Lower lobe of right lung (tissue), 2 donors: ENCODE measurements at regions not wholly inside any gene's neighbourhood (a gene's known extent, or its start where the extent isn't known, plus 50 kb on each side); places are given as distances from the start of the nearest gene placed in this dataset.

Experiments
- ATAC-seq, 2 donors: fragments of 200-7000 bp; cut with Tn5 transposase; one replicate each; pipeline ENCODE4 v1.9.1; 2020 to 2022; ENCODE audit warnings: mild to moderate bottlenecking in 2 of 2, moderate library complexity in 2 of 2
- DNase-seq: peaks from one replicate; pipeline ENCODE4 v3.0.0-alpha.2; 2020
- H3K27ac ChIP-seq: fragments of 200-600 bp; one replicate; pipeline ENCODE4 v1.8.0; 2022
- H3K27me3 ChIP-seq: fragments of 200-600 bp; one replicate; pipeline ENCODE4 v1.8.0; 2022; ENCODE audit warnings: low read depth
- H3K36me3 ChIP-seq: fragments of 200-600 bp; one replicate; pipeline ENCODE4 v1.8.0; 2022; ENCODE audit warnings: mild to moderate bottlenecking
- H3K4me1 ChIP-seq: fragments of 200-600 bp; one replicate; pipeline ENCODE4 v1.8.0; 2022
- H3K4me3 ChIP-seq: fragments of 200-600 bp; one replicate; pipeline ENCODE4 v1.8.0; 2022; ENCODE audit warnings: mild to moderate bottlenecking
- H3K9me3 ChIP-seq: fragments of 200-600 bp; one replicate; pipeline ENCODE4 v1.8.0; 2022
- intact Hi-C: fragments of 100-400 bp; cut with DNase I; formaldehyde crosslinking; loops from one replicate; pipeline ENCODE4 v1.11.0; 2022
- TF ChIP-seq, protein P1 (sequence below): fragments of 200-600 bp; IDR thresholded peaks from one replicate; pipeline ENCODE4 v1.8.0; 2022; ENCODE audit warnings: antibody characterized with exemption, mild to moderate bottlenecking
- donor health status: DM: no; HTN: yes; CAD: no; lungs with severe emphysema.

- ATAC-seq (peak; percentile 89 to 92), DNase-seq (peak; percentile 90)
- Histone ChIP-seq H3K9me3 (no peaks in the 10 kb centered on the region), H3K4me3 (no peak overlapping the region), H3K27me3 (no peaks in the 10 kb centered on the region), H3K4me1 (peaks cover 36% of the 10 kb centered on the region), H3K36me3 (no peaks in the 10 kb centered on the region), H3K27ac (peak overlapping the region; percentile 46)
- TF ChIP-seq, protein P1, sequence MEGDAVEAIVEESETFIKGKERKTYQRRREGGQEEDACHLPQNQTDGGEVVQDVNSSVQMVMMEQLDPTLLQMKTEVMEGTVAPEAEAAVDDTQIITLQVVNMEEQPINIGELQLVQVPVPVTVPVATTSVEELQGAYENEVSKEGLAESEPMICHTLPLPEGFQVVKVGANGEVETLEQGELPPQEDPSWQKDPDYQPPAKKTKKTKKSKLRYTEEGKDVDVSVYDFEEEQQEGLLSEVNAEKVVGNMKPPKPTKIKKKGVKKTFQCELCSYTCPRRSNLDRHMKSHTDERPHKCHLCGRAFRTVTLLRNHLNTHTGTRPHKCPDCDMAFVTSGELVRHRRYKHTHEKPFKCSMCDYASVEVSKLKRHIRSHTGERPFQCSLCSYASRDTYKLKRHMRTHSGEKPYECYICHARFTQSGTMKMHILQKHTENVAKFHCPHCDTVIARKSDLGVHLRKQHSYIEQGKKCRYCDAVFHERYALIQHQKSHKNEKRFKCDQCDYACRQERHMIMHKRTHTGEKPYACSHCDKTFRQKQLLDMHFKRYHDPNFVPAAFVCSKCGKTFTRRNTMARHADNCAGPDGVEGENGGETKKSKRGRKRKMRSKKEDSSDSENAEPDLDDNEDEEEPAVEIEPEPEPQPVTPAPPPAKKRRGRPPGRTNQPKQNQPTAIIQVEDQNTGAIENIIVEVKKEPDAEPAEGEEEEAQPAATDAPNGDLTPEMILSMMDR = no peak
- intact Hi-C loops = no loop called here
These were observed 101.8 kb upstream of the HDAC4 start for GRCh38 chr2:239502430-239503186.

GRCh38 chr2:239500574-239501550 is 100.0 kb upstream of the HDAC4 start:
- ATAC-seq = peak in 1 of 2 donors; percentile 34

DNA sequence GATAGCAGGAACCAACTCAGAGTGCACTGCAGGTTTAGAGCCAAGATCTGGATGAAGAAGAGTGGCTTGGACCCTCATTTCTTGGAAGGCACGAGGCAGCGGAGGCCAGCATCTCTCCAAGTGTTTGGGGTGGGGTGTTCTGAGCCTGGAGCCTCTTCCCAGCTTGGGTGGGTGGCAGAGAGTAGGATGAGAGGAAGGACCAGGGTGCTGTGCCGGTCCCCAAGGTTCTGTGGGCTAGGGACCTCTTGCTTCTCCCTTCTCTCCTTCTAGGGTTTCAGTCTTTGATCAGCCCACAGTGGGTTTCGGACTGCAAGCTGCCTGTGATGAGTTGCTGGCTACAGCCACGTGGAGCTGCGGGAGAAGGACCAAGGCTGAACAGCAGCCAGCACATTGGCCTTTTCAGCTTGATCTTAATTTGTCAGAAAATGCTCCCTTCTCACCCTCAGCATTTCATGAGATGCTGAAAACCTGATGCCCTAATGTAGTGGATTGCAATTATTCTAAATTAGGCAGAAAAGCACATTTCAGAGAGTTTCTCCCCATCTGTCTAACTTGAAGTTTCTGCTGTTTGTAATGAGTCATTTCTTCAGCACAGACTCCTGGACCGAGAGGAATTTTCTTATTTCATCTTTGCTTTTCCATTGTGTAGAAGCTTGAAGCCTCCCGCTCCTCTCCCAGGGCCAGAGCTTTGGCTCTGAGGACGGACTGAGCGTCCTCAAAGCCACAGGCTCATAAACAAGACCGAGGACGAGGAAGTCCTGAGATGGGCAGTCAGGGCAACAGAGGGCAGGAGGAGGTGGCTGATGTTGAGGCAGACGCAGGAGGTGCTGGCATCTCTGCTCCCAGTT is 99.1 kb upstream of the HDAC4 start:
- Histone ChIP-seq H3K4me1 (peaks cover 36% of the 10 kb centered on the region), H3K9me3 (no peaks in the 10 kb centered on the region), H3K27me3 (no peaks in the 10 kb centered on the region), H3K36me3 (no peaks in the 10 kb centered on the region), H3K4me3 (no peak overlapping the region), H3K27ac (peak overlapping the region; percentile 65)
- intact Hi-C loops = no loop called here
- no peak for ATAC-seq
- TF ChIP-seq, protein P1 = no peak
- DNase-seq = peak; percentile 46

More at GRCh38 chr2:239500574-239501550, 100.0 kb upstream of the HDAC4 start:
- peak overlapping the region; percentile 65 for H3K27ac ChIP-seq
- H3K27me3 ChIP-seq = no peaks in the 10 kb centered on the region
- peaks cover 36% of the 10 kb centered on the region for H3K4me1 ChIP-seq
- TF ChIP-seq, protein P1 = no peak
- H3K4me3 ChIP-seq = no peak overlapping the region
- intact Hi-C loops = no loop called here
- peak; percentile 58 for DNase-seq
- H3K9me3 ChIP-seq = no peaks in the 10 kb centered on the region
- H3K36me3 ChIP-seq = no peaks in the 10 kb centered on the region

DNA sequence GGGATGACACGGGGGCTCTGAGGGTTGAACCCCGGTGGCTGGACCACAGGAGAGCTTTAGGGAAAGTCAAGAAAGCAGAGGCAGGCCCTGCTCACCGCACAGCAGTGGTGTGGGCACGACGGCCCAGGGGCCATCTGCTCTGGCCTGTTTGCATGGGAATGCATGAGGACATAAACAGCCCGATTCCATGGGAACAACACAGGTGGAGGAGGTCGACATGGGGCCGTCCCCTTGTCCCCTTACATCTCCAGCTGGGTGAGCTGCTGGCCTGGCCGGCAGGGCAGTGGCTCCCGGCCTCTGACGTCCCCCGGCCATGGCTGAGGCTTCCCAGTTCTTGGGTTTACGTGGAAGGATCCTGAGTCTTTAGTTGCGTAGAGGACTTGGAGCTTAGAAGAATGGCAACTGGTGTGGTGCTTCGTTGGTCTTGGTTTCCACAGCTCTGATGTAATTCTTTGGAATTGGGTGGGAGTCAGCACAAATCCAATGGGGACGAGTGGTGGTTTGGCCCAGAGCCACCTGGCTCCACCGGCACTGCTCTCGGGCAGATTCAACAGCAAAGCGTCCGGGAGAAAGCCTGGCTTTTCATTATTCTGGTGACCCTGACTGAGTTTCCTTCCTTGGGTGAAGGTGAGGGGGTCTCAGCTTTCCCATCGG is 98.3 kb upstream of the HDAC4 start:
- H3K4me3 ChIP-seq = no peak overlapping the region
- TF ChIP-seq, protein P1 = no peak
- no peak overlapping the region for H3K27ac ChIP-seq
- DNase-seq (peak; percentile 34), ATAC-seq (no peak)
- peaks cover 36% of the 10 kb centered on the region for H3K4me1 ChIP-seq
- intact Hi-C loops = no loop called here
- no peaks in the 10 kb centered on the region for H3K9me3 ChIP-seq
- no peaks in the 10 kb centered on the region for H3K36me3 ChIP-seq
- H3K27me3 ChIP-seq = no peaks in the 10 kb centered on the region
